NCI-H2227 (cell line): ENCODE measurements at regions not wholly inside any gene's neighbourhood (a gene's known extent, or its start where the extent isn't known, plus 50 kb on each side); places are given as distances from the start of the nearest gene placed in this dataset.

Experiments
- DNase-seq: peaks from one replicate; lab custom pipeline; 2025; ENCODE audit not compliant: unreplicated experiment; lab: John Stamatoyannopoulos, UW

DNA sequence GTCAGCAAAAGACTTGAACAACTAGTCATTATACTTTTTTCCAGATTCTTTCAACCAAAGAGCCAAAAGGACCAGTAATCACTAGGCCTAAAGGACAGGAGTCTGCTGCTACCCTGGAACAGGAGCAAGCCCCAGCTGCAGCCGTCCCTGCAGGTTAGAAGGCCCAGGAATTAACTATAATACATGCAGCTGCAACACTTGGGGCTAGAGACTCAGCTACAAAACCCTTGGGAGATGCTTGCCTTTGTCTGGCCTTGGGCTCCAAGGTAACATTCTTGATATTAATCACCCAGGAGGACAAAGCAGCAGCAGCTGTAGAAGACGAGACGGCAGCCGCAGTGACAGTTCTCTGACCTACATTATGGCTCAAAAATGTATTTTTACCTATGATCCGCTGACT is 841.2 kb upstream of the ADGRL4 start:
- DNase-seq, result no peak

DNA sequence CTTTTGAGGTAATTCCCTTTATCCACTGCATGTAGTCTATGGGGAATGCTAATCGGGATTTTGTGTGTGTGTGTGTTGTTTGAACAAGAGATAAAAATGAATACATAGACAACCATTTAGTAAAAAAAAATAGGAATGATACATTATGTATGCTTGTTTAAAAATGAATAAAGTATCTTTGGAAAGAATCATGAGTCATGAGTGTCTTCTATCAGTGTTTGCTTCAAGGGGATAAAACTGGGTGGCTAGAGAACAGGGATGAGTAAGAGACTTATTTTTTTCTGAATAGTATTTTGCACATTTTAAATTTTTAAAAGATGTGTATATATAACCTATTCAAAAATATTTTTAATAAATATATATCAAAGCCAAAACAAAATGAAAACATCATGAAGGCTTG is 839.4 kb upstream of the ADGRL4 start:
- no peak for DNase-seq

DNA sequence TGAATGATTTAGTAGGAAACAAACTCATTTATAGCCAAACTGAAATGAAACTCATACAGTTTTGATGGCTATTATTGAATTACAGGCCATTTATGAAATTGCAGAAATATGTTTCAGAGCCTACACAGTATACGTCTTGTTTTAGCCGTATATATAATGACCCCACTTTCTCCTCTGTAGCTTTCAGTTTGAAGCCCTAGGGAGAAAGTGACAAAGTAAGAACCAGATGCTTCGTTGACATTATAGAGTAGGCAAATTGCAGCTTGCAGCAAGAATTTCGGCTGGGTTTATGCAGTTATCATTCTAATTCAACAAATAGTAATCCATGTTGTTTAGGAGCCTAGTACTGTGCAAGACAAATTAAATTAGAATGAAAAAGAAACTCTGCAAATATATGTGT is 836.3 kb upstream of the ADGRL4 start:
- no peak for DNase-seq

DNA sequence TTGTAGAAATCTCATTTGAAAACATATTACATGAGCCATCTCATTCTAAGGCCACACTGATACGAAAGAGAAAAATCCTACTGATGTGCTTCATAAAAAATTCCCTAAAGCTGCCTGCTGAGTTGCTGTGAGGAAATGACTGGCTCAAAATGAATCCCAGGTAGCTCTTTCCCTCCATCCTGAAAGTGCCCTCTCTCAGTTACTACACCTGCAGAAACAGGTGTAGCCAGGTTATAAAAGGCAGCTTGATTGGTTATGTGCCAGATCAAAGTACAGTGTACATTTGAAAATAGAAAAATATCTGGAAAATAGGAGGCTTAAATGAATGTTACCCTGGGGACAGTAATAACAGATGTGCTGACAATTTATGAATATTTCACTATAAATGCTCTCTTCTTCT is 833.4 kb upstream of the ADGRL4 start:
- DNase-seq, result no peak

DNA sequence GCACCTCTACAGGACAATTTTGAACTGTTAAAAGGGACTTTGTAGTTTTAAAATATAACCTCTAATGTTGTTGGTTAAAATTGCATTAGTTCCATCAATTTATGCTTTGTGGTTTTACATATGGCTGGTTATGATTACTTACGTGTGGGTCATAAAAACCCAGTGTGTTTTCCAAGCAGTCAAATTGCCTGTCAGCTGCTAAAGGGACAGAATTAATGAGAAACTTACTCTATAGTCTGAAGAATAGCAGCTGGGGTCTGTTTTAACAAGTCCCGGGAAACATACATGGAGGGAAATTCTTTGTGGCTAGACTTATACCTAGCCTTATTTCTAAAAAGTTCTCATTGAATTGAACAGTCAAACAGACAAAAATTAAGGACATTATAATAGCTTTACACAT is 820.9 kb upstream of the ADGRL4 start:
- DNase-seq, result no peak

DNA sequence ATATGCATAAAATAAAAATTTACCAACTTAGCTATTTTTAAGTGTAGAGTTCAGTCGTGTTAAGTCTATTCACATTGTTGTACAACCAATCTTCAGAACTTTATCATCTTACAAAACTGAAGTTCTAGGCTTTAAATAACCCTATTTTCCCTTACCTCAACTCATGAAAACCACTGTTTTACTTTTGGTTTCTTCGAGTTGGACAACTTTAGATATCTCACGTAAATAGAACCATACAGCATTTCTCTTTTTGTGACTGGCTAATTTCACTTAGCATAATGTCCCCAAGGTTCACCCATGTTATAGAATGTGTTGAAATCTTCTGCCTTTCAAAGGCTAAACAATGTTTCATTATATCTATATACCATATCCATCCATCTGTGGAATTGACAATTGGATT is 819.0 kb upstream of the ADGRL4 start:
- no peak for DNase-seq

DNA sequence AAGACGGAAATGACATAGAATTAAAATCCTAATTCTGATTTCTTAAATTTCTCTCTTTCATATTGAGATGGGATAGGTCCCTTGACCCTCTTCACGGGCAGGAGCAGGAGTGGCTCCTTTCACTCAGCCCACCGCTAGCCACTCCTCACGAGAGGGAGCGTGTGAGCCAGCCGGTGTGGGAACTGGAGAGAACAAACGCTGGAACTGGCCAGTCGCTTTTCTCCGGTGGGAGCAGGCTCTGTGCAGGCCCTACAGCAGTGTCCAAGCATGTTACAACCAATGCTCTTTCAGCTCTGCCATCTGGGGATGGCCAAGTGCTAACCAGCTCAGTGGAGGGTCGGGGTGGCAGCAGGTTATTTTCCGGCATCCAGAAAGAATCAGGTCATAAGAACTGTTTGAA is 815.5 kb upstream of the ADGRL4 start:
- DNase-seq, result no peak

DNA sequence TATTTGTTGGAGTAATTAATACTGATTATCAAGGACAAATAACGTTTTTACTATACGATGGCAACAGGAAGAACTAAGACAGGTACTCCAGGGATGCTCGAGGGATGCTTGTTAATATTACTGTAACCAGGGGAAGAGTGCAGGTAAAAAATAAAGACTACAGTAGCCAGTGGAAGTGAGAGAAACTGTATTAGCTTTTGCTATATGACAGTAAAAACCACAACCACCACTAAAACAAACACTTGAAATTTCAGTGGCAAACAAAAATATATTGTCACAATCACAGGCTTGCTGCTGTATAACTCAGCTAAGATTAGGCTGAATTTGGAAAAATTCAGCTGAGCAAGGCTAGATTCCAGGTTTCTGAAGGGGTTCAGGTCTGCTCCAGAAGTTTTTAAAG is 812.6 kb upstream of the ADGRL4 start:
- DNase-seq, result no peak

DNA sequence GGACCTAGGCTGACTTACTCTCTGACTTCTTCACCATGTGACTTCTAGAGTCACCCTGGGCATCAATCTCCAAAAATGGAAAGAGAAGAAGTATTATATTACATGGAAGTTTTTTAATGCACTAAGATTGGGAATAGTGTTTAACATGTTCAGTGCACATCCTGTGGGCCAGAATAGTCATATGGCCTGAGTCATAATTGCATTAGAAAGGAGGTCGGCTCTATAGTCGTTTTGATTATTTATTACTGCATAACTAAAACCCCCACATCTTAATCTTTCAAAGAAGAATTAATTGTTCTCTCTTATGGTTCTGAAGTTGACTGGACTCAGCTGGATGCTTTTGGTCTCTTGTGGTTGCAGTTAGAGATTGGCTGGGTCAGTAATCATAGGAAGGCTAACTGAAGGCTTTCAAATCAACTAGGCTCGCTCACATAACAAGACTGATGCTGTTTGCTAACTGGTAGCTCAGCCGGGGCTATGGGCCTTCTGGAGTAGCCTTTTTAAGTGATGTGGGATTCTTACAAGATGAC is 810.6 kb upstream of the ADGRL4 start:
- DNase-seq, result no peak

DNA sequence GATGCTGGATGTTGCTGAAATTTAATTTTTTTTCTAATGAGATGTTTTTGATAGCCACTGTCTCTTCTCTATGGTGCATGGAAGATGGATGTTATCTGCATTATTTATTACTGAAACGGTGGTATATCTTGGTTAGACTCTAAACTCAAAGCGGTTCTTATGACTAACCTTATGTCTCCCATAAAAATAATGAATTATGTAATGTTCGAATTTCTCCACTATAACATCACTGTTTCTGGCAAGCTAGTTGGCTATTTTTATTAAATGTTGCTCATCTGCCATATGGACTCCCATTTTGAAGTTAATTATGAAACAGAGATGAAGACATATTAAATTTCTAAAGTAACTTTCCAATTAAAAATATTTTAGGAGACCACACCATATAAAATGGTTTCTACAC is 808.6 kb upstream of the ADGRL4 start:
- DNase-seq, result no peak

DNA sequence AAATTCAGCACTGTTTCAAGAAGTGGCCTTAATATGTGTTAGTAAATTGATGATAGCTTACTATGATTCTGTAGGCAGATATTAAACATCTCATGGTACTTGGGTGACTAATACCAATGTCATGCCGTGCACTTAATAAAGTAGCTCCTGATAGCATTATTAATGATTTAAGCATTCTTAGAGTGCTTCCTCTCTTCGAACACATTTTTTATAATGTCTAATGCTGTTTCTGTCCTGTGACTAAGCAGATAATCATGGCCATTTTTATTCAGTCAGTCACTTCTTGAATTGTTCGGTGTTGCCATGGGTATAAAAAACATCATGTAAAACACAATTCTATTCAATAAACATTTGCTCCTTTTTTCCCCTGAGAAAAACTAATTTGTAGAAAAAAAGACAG is 804.6 kb upstream of the ADGRL4 start:
- DNase-seq, result no peak

DNA sequence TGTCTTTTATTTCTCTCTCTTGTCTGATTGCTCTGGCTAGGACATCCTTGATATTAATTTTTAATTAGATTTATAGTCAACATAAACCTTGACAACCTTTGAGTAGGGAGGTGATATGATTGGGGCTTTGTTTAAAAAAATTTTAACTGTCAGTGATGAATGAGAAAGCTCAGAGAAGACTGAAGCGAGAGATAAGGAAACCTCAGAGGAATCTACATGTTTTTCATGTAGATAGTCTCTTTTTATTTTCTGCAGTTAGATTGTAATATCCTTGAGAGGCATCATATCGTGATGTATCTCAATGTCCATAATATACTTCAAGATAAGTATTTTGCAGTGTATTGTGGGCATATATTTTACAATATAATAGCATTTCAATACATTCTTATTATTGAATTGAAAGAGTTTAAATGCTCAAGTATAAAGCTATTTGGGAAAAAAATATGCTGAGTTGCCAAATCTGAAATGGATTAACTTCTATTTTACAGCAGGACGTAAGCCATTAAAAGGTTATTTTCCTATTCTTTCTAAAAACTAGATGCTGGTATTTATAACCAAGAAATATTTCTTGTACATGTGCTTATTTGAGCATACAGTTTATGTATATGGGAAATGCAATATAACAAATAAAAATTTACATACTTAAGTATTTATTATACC is 802.4 kb upstream of the ADGRL4 start:
- no peak for DNase-seq

DNA sequence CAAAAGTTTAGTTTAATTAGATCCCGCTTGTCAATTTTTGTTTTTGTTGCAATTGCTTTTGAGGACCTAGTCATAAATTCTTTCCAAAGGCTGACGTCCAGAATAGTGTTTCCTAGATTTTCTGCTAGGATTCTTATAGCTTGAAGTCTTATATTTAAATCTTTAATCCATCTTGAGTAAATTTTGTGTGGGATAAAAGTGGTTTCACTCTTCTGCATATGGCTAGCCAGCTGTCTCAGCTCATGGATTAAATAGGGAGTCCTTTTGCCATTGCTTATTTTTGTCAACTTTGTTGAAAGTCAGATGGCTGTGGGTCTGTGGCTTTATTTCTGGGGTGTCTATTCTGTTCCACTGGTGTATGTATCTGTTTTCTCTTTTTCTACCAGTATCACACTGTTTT is 801.3 kb upstream of the ADGRL4 start:
- DNase-seq, result no peak

DNA sequence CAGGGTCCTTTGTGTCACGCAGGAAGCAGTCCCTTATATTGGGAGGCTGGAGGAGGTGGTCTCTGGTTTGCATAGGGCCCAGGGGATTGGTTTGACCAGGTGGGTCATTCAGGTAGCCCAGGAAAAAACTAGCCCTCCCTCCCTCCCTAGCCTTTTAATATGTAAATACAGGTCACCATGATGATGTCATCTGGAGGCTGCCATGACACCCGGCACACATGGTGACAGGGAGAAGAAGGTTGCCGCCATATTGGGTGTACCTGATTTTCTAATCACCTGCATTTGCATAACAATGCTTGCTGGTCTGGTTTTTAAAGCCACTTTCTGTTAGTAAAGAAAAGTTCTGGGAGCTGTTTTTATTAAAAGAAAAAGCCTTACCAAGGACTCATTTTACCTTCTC is 791.0 kb upstream of the ADGRL4 start:
- DNase-seq, result no peak

DNA sequence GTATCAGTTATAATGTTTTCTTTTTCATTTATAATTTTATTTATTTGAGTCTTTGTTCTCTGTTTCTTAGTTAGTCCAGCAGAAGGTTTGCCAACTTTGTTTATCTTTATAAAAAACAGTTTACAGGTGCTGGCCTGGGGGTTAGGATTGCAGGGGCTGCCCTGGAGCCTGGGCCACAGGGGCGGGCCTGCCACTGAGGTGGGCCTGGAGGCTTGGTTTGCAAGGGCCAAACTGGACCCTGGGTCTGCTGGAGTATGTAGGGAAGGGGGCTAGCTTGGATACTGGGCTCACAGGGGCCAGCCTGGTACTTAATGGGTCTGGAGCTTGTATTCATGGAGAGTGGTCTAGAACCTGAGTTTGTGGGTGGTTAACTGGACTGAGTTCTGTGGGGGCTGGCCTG is 789.9 kb upstream of the ADGRL4 start:
- no peak for DNase-seq

DNA sequence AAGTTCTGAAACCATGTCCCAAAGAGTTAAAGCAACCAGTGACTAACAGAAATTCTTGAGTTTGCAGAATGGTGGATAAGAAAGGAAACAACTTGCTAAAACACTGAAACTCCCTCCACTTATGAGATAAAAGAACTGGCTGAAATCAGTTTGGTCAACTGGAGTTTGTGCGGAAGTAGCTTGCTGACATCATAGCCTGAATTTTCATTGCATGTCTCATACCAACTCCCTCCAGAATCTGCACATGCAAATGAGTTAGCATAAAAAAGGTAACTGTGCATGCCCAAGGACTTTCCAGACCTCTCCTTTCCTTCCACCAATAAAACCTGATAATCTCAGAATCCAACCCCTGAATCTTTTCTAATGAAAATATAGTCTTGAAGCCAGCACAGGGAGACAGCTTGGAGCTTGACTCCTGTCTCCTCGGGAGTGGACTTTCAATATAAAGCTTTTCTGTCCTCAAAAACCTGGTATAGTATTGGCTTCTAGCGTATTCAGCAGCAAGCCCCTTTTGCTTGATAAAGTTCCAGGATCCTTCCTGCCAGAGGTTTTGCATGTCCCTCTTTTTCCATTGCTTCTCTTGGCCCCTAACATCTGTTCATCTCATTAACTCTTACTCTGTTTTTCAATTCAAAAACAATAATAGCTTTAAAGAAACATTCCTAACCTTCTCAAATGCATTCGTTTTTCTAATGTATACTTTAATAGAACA is 785.8 kb upstream of the ADGRL4 start:
- DNase-seq, result no peak

DNA sequence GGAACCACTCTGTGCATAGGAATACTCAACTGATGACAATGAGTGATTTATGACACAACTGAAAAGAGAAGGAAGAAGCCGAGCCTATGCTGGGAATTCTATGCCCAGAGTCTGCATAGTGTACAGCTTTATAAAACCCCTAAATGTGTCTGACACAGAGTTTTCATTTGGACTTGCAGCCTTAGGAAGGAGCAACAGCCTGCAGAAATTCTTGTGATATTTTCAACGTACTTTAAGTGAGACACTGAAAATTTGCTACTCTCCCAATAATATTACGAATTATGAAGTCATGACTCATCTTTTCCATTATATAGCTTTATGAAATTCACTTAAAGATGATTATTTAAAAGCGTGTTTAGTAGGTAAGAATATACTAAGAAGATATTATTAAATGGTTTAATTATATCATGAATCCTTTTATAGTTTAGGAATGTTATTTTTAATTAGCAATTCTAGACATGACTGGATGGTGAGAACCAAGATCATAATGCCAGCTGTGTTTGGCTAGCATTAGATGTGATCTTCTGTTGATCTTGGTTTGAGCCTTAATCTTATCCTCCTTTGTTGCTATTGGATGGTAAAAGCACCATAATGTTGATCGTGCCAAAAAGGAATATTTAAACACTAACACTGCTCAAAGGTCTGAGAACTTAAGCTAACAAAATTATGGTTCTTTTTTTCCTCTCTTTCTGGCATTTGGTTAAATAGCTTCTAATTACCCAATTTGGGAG is 785.1 kb upstream of the ADGRL4 start:
- DNase-seq, result no peak

DNA sequence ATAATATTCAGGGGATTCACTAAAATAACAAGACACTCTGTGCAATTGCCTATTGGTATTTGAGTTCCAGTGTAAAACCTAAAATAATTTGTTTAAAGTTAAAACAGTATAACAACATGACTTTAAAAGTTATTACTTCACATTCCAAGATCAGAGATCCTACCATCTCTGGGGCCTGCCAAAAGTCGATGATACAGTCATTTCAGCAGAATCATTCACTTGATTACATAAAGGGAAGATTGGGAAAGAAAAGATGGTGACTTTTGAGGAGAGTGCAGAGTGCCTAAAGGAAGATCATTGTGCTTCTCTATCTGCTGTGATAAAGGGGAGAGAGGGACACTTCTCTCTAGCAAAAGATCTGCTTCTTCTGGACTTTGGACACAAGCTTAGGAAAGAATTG is 784.4 kb upstream of the ADGRL4 start:
- no peak for DNase-seq

DNA sequence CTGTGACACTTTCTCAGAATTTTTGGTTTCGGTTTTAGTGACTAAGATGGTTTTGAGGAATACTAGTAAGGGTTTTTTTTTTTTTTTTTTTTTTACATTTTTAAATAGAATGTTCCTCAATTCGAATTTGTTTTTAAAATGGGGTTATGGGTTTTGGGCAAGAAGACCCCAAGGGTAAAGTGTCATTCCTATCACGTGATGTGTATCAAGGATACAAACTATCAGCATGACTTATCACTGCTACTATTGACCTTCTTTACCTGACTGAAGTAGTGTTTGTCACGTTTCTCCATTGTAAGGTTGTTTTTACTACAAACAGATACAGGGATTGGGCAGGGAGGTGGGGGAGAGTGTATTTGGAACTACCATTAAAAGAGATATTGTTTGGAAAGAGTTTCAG is 781.1 kb upstream of the ADGRL4 start:
- no peak for DNase-seq

DNA sequence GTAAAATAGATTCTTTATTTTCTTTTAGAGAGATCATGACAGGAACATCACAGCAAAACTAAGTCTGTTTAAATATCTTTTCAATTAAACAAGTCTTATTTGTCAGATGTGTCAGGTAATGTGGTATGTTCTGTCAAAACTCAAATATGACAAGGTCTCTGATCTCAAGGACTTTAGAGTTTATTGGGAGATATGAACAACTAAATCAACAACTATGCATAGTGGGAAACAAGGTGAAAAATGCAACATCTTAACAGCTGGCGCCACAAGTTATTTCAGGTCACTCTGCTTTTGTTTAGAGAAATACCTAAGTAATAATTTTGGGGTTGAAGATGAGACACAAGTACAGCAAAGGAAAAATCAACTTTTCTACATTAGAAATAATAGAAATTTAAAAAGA is 779.4 kb upstream of the ADGRL4 start:
- DNase-seq, result no peak

DNA sequence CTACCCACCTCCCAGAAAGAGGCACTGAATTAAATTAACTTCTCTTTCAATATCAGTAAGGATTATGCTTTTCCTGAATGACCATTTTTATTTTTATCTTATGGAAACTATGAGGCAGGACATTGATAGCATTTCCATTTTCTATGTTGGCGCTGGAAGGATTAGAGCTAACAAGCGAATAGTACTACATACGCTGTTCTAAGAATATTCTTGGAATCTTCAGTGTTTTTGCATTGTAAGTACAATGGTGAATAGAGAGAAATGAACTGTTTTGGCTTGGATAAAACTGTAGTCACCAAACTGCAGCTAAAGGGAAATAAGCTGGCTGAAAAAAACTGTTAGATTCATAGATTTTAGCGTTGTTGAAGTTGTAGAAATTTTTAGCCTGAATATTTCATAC is 779.0 kb upstream of the ADGRL4 start:
- DNase-seq, result no peak

DNA sequence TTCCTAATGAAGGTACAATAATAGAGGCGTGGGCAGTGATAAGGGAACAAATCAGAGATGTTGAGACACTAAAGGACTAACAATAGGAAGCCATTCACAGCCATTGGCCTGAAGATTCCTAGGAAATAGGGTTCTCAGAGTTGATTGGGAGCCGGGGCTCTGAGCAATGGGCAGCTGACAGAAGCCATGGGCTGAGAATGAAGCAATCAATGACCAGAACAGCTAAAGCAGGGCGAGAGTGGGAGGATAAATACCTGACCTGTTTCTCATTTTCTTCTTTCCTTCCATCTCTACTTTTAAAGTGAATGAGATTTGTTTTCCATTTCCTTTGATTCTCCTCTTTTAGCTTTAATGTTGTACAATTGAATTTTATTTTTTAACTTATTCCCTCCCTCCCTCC is 774.7 kb upstream of the ADGRL4 start:
- DNase-seq, result no peak
